HepG2 (cell line): ENCODE measurements at regions not wholly inside any gene's neighbourhood (a gene's known extent, or its start where the extent isn't known, plus 50 kb on each side); places are given as distances from the start of the nearest gene placed in this dataset.

Experiments used
- ATAC-seq: fragments of 200-7000 bp; cut with Tn5 transposase; 3 replicates; pipeline ENCODE4 v1.9.1; 2020; ENCODE audit warnings: mild to moderate bottlenecking, moderate library complexity
- BruUV-seq: library from RNA; stranded (reverse); fragments of 400-500 nt; replicated peaks from 2 replicates; lab custom pipeline; 2021; lab: Mats Ljungman, UMichigan
- CTCF ChIA-PET: fragments of 300-600 bp; formaldehyde crosslinking; extraction: SDS; loops from one replicate; lab custom pipeline; 2021; ENCODE audit warnings: low total read pairs, inconsistent platforms, low intra/inter-chr PET ratio; lab: Yijun Ruan, JAX
- POLR2A ChIA-PET: fragments of 350-600 bp; sonication (Branson Sonifier 250); formaldehyde crosslinking; loops from one replicate; lab custom pipeline; 2020; ENCODE audit warnings: antibody characterized with exemption, inconsistent platforms; lab: Yijun Ruan, JAX
- DNase-seq: peaks from one replicate; pipeline ENCODE4 v3.0.0-alpha.2; 2015; ENCODE audit warnings: low spot score
- FAIRE-seq: peaks from 3 replicates; lab custom pipeline; 2011; peaks lifted over from hg19 to GRCh38; lab: Jason Lieb, UNC
- H2AFZ ChIP-seq: one replicate; pipeline ENCODE4 v1.6.1; 2011; ENCODE audit warnings: low read length, inconsistent platforms
- H3K27ac ChIP-seq: fragments of 300-600 bp; 3 replicates; pipeline ENCODE4 v1.8.0; 2011; ENCODE audit warnings: mixed run types, mild to moderate bottlenecking, mixed read lengths, low read length, inconsistent platforms; ENCODE audit not compliant: insufficient read depth; ENCODE audit errors: extremely low read length
- H3K27me3 ChIP-seq, 2 experiments: fragments of 200-600 bp in 1 of 2; 2 replicates in 1 of 2; 3 replicates in 1 of 2; pipeline versions ENCODE4 v1.6.0 to v1.8.0; 2011; ENCODE audit warnings: low read length in 2 of 2, mild to moderate bottlenecking in 2 of 2, moderate library complexity in 2 of 2, inconsistent platforms in 1 of 2; ENCODE audit not compliant: insufficient read depth in 2 of 2, control insufficient read depth in 1 of 2
- H3K36me3 ChIP-seq, 2 experiments: fragments of 200-600 bp in 1 of 2; replicated peaks in 1 of 2; 2 replicates in 1 of 2; 3 replicates in 1 of 2; pipeline versions ENCODE4 v1.5.1 to v1.8.0; 2011; ENCODE audit warnings: low read length in 2 of 2, inconsistent platforms in 1 of 2; ENCODE audit not compliant: insufficient read depth in 2 of 2, control insufficient read depth in 1 of 2
- H3K4me1 ChIP-seq: 2 replicates; pipeline ENCODE4 v1.5.1; 2012; ENCODE audit warnings: low read length, inconsistent platforms; ENCODE audit not compliant: insufficient read depth
- H3K4me2 ChIP-seq: 2 replicates; pipeline ENCODE4 v1.6.0; 2011; ENCODE audit warnings: low read depth, low read length, inconsistent platforms
- H3K4me3 ChIP-seq, 3 experiments: fragments of 200-600 bp in 1 of 3; sonication (generic), shearing (Covaris generic) in 1 of 3; replicated peaks in 1 of 3; 2 replicates each; pipeline ENCODE4 v1.5.1; 2011 to 2016; ENCODE audit warnings: low read length in 3 of 3, inconsistent platforms in 2 of 3, low read depth in 2 of 3, mild to moderate bottlenecking in 2 of 3, control low read depth in 1 of 3, mixed read lengths in 1 of 3; ENCODE audit not compliant: insufficient read depth in 1 of 3
- H3K79me2 ChIP-seq: one replicate; pipeline ENCODE4 v1.6.1; 2011; ENCODE audit warnings: low read length, inconsistent platforms; ENCODE audit not compliant: insufficient read depth
- H3K9ac ChIP-seq: 2 replicates; pipeline ENCODE4 v1.6.0; 2011; ENCODE audit warnings: mild to moderate bottlenecking, low read depth, low read length, inconsistent platforms; ENCODE audit not compliant: insufficient read depth
- H3K9me3 ChIP-seq: 2 replicates; pipeline ENCODE4 v1.5.1; 2012; ENCODE audit warnings: mild to moderate bottlenecking, low read length
- H4K20me1 ChIP-seq: 2 replicates; pipeline ENCODE4 v1.6.0; 2011; ENCODE audit warnings: inconsistent platforms, mild to moderate bottlenecking, low read length, moderate library complexity; ENCODE audit not compliant: insufficient read depth
- CSRNP2 ChIP-seq: sonication (generic); formaldehyde crosslinking; conservative IDR thresholded peaks from 2 replicates; pipeline ENCODE4 v1.8.0; 2022; ENCODE audit warnings: low read depth, missing genetic modification reagents
- LBX2 ChIP-seq: sonication (generic); formaldehyde crosslinking; IDR thresholded peaks from 2 replicates; pipeline ENCODE4 v1.5.0; 2020; ENCODE audit warnings: missing genetic modification reagents, mild to moderate bottlenecking, borderline replicate concordance
- MATR3 ChIP-seq: sonication (generic); formaldehyde crosslinking; IDR thresholded peaks from 2 replicates; pipeline ENCODE4 v1.4.0; 2020; ENCODE audit warnings: missing genetic modification reagents
- NFKB2 ChIP-seq: sonication (generic); formaldehyde crosslinking; IDR thresholded peaks from 2 replicates; pipeline ENCODE4 v1.4.0; 2020; ENCODE audit warnings: missing genetic modification reagents, borderline replicate concordance
- NR2F1 ChIP-seq, 2 experiments: fragments of 450-650 bp in 1 of 2; formaldehyde crosslinking in 1 of 2; IDR thresholded peaks; 2 replicates each; pipeline versions ENCODE4 v1.5.0 to v1.6.1; 2016 to 2020; ENCODE audit warnings: mild to moderate bottlenecking in 1 of 2, missing compliant biosample characterization in 1 of 2, missing genetic modification reagents in 1 of 2, moderate library complexity in 1 of 2
- PITX1 ChIP-seq: sonication (generic); formaldehyde crosslinking; IDR thresholded peaks from 2 replicates; pipeline ENCODE4 v1.5.1; 2020; ENCODE audit warnings: mild to moderate bottlenecking, missing genetic modification reagents
- STAT5B ChIP-seq: sonication (generic); formaldehyde crosslinking; IDR thresholded peaks from 2 replicates; pipeline ENCODE4 v1.4.0; 2020; ENCODE audit warnings: missing genetic modification reagents
- TBX3 ChIP-seq: fragments of 450-650 bp; IDR thresholded peaks from 2 replicates; pipeline ENCODE4 v1.6.1; 2017; ENCODE audit warnings: antibody characterized with exemption, mild to moderate bottlenecking, inconsistent platforms, borderline replicate concordance
- ZFP36L2 ChIP-seq: sonication (generic); formaldehyde crosslinking; IDR thresholded peaks from 2 replicates; pipeline ENCODE4 v1.4.0; 2020; ENCODE audit warnings: missing genetic modification reagents
- ZMAT5 ChIP-seq: sonication (generic); formaldehyde crosslinking; IDR thresholded peaks from 2 replicates; pipeline ENCODE4 v1.5.0; 2020; ENCODE audit warnings: mild to moderate bottlenecking, low read depth, missing genetic modification reagents, borderline replicate concordance
- ZNF264 ChIP-seq: sonication (generic); formaldehyde crosslinking; IDR thresholded peaks from 2 replicates; pipeline ENCODE4 v1.4.0; 2020; ENCODE audit warnings: missing genetic modification reagents
- ZSCAN21 ChIP-seq: sonication (generic); formaldehyde crosslinking; IDR thresholded peaks from 2 replicates; pipeline ENCODE4 v1.8.0; 2022; ENCODE audit warnings: mild to moderate bottlenecking, missing genetic modification reagents, moderate library complexity, borderline replicate concordance
- WGBS: methylation state at CpG from one replicate; pipeline ENCODE4 v1.1.6; 2017; ENCODE audit warnings: low lambda C conversion rate; 5-methylcytosine and 5-hydroxymethylcytosine counted together
- in situ Hi-C: cut with HindIII; loops from 2 replicates; pipeline ENCODE4 v1.10.0; 2017; ENCODE audit warnings: low pct_unique_long_range_greater_than_20kb; ENCODE audit not compliant: extremely low pct_ligation_motif_present
- intact Hi-C: fragments of 100-400 bp; cut with micrococcal nuclease; formaldehyde crosslinking; loops from one replicate; pipeline ENCODE4 v1.10.0; 2022; ENCODE audit not compliant: unreplicated experiment
- TF ChIP-seq, protein P1 (sequence below): sonication (generic); formaldehyde crosslinking; IDR thresholded peaks from 2 replicates; pipeline ENCODE4 v1.4.0; 2020; ENCODE audit warnings: missing genetic modification reagents, mild to moderate bottlenecking, borderline replicate concordance
- TF ChIP-seq, protein P2 (sequence below), 2 experiments: fragments of 450-650 bp in 1 of 2; sonication (generic) in 1 of 2; formaldehyde crosslinking; IDR thresholded peaks; 2 replicates each; pipeline versions ENCODE4 v1.5.0 to v1.8.0; 2020 to 2022; ENCODE audit warnings: mild to moderate bottlenecking in 1 of 2, missing genetic modification reagents in 1 of 2
- TF ChIP-seq, protein P3 (sequence below): sonication (generic); formaldehyde crosslinking; IDR thresholded peaks from 2 replicates; pipeline ENCODE4 v1.9.0; 2022; ENCODE audit warnings: missing genetic modification reagents, mild to moderate bottlenecking, borderline replicate concordance
- TF ChIP-seq, protein P4 (sequence below): sonication (generic); formaldehyde crosslinking; IDR thresholded peaks from 2 replicates; pipeline ENCODE4 v1.4.0; 2020; ENCODE audit warnings: missing genetic modification reagents, borderline replicate concordance

DNA sequence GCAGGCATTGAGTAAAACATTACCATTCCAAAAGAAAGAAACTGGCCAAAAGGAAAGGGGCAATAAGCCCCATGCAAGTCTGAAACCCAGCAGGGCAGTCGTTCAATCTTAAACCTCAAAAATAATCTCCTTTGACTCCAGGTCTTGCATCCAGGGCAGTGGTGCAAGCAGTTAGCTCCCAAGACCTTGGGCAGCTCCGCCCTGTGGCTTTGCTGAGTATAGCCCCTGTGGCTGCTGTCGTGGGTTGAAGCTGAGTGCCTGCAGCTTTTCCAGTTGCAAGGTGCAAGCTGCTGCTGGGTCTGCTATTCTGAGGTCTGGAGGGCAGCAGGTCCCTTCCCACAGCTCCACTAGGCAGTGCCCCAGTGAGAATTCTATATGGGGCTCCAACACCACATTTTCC, 580.1 kb upstream of the AUTS2 start:
- H3K27ac ChIP-seq = no peak overlapping the region
- FAIRE-seq (no peak), DNase-seq (no peak), ATAC-seq (no peak)
- no peaks in the 10 kb centered on the region for H4K20me1 ChIP-seq
- H3K9me3 ChIP-seq = peaks cover 48% of the 10 kb centered on the region
- in situ Hi-C loops = no loop called here
- no peak overlapping the region for H3K9ac ChIP-seq
- H2AFZ ChIP-seq = no peak overlapping the region
- H3K79me2 ChIP-seq = no peaks in the 10 kb centered on the region
- H3K36me3 ChIP-seq = no peaks in the 10 kb centered on the region
- intact Hi-C loops = no loop called here
- no peak overlapping the region for H3K4me3 ChIP-seq
- H3K4me1 ChIP-seq = no peaks in the 10 kb centered on the region
- no peaks in the 10 kb centered on the region for H3K27me3 ChIP-seq
- BruUV-seq = no TSS peak
- TF ChIP-seq LBX2 (CRISPR knock-in tag) (no peak), STAT5B (CRISPR knock-in tag) (no peak), ZMAT5 (CRISPR knock-in tag) (no peak), NR2F1 (CRISPR knock-in tag; IDR thresholded peaks at IDR 0.05) (no peak), ZNF264 (CRISPR knock-in tag) (no peak), CSRNP2 (CRISPR knock-in tag) (no peak), PITX1 (CRISPR knock-in tag) (no peak), ZSCAN21 (CRISPR knock-in tag) (no peak), ZFP36L2 (CRISPR knock-in tag) (no peak), TBX3 (no peak), MATR3 (CRISPR knock-in tag) (no peak), NFKB2 (CRISPR knock-in tag) (no peak)
- TF ChIP-seq, protein P1, sequence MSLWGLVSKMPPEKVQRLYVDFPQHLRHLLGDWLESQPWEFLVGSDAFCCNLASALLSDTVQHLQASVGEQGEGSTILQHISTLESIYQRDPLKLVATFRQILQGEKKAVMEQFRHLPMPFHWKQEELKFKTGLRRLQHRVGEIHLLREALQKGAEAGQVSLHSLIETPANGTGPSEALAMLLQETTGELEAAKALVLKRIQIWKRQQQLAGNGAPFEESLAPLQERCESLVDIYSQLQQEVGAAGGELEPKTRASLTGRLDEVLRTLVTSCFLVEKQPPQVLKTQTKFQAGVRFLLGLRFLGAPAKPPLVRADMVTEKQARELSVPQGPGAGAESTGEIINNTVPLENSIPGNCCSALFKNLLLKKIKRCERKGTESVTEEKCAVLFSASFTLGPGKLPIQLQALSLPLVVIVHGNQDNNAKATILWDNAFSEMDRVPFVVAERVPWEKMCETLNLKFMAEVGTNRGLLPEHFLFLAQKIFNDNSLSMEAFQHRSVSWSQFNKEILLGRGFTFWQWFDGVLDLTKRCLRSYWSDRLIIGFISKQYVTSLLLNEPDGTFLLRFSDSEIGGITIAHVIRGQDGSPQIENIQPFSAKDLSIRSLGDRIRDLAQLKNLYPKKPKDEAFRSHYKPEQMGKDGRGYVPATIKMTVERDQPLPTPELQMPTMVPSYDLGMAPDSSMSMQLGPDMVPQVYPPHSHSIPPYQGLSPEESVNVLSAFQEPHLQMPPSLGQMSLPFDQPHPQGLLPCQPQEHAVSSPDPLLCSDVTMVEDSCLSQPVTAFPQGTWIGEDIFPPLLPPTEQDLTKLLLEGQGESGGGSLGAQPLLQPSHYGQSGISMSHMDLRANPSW (CRISPR knock-in tag) = no peak
- TF ChIP-seq, protein P2, sequence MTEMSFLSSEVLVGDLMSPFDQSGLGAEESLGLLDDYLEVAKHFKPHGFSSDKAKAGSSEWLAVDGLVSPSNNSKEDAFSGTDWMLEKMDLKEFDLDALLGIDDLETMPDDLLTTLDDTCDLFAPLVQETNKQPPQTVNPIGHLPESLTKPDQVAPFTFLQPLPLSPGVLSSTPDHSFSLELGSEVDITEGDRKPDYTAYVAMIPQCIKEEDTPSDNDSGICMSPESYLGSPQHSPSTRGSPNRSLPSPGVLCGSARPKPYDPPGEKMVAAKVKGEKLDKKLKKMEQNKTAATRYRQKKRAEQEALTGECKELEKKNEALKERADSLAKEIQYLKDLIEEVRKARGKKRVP (CRISPR knock-in tag; IDR thresholded peaks at IDR 0.05) = no peak
- TF ChIP-seq, protein P3, sequence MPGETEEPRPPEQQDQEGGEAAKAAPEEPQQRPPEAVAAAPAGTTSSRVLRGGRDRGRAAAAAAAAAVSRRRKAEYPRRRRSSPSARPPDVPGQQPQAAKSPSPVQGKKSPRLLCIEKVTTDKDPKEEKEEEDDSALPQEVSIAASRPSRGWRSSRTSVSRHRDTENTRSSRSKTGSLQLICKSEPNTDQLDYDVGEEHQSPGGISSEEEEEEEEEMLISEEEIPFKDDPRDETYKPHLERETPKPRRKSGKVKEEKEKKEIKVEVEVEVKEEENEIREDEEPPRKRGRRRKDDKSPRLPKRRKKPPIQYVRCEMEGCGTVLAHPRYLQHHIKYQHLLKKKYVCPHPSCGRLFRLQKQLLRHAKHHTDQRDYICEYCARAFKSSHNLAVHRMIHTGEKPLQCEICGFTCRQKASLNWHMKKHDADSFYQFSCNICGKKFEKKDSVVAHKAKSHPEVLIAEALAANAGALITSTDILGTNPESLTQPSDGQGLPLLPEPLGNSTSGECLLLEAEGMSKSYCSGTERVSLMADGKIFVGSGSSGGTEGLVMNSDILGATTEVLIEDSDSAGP (CRISPR knock-in tag) = no peak
- TF ChIP-seq, protein P4, sequence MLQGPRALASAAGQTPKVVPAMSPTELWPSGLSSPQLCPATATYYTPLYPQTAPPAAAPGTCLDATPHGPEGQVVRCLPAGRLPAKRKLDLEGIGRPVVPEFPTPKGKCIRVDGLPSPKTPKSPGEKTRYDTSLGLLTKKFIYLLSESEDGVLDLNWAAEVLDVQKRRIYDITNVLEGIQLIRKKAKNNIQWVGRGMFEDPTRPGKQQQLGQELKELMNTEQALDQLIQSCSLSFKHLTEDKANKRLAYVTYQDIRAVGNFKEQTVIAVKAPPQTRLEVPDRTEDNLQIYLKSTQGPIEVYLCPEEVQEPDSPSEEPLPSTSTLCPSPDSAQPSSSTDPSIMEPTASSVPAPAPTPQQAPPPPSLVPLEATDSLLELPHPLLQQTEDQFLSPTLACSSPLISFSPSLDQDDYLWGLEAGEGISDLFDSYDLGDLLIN = no peak
- CTCF ChIA-PET = no interaction called here
- no peak overlapping the region for H3K4me2 ChIP-seq
- 17% methylated on average over 2 of the region's 3 CpGs for WGBS
- POLR2A ChIA-PET = no interaction called here
